Tibial nerve (tissue), 3 donors: ENCODE measurements at regions not wholly inside any gene's neighbourhood (a gene's known extent, or its start where the extent isn't known, plus 50 kb on each side); places are given as distances from the start of the nearest gene placed in this dataset.

Experiments used
- POLR2A ChIP-seq, 2 donors: fragments of 450-650 bp; IDR thresholded peaks; one replicate each; pipeline ENCODE4 v1.6.1; 2017; ENCODE audit warnings: antibody characterized with exemption in 2 of 2, mild to moderate bottlenecking in 2 of 2, moderate library complexity in 2 of 2
- TF ChIP-seq, protein P1 (sequence below), 5 experiments: fragments of 200-600 bp in 3 of 5; fragments of 450-650 bp in 2 of 5; sonication (generic) in 3 of 5; IDR thresholded peaks; one replicate each; pipeline ENCODE4 v1.5.1; 2016 to 2019; ENCODE audit warnings: antibody characterized with exemption in 5 of 5, mild to moderate bottlenecking in 3 of 5, moderate library complexity in 2 of 5

DNA sequence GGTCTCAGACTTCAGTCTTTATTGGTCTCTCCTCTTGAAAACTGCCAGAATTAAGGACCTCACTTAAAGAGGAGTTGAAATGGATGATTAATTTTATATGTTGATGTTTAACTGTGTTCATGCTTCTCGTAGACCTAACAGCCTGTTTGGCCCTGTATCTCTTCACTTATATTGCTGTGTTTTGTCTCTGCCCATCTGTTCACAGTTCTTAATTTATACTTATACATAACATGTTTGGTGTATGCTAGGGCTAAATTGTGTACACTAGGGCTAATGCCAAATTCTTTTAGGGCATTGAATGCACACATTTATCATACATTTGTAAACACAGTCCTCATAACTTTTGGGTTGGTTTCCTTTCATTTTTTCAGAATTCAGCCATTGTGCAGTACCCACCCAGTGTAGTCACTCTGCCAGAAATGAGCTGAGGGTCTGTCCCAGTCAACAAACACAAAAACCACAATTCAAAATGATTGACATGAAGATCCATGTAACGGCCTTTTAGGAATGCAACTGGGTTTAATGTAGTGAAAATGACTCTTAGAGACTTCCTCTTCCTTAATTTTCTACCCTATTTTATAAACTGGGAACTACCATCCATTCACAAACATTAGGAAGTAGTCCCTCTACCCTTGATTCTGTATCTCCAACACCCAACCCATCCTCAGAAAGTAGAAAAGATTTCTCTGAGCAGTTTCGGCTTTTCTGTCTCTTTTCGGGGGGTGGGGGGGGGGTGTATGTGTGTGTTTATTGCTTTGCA, 668.8 kb upstream of the KLF4 start:
- TF ChIP-seq, protein P1, sequence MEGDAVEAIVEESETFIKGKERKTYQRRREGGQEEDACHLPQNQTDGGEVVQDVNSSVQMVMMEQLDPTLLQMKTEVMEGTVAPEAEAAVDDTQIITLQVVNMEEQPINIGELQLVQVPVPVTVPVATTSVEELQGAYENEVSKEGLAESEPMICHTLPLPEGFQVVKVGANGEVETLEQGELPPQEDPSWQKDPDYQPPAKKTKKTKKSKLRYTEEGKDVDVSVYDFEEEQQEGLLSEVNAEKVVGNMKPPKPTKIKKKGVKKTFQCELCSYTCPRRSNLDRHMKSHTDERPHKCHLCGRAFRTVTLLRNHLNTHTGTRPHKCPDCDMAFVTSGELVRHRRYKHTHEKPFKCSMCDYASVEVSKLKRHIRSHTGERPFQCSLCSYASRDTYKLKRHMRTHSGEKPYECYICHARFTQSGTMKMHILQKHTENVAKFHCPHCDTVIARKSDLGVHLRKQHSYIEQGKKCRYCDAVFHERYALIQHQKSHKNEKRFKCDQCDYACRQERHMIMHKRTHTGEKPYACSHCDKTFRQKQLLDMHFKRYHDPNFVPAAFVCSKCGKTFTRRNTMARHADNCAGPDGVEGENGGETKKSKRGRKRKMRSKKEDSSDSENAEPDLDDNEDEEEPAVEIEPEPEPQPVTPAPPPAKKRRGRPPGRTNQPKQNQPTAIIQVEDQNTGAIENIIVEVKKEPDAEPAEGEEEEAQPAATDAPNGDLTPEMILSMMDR (IDR thresholded peaks at IDR 0.05): no peak
- TF ChIP-seq POLR2A (IDR thresholded peaks at IDR 0.05): no peak
